HepG2 (cell line): ENCODE measurements at regions not wholly inside any gene's neighbourhood (a gene's known extent, or its start where the extent isn't known, plus 50 kb on each side); places are given as distances from the start of the nearest gene placed in this dataset.

Experiments used
- ATAC-seq: fragments of 200-7000 bp; cut with Tn5 transposase; 3 replicates; pipeline ENCODE4 v1.9.1; 2020; ENCODE audit warnings: mild to moderate bottlenecking, moderate library complexity
- BruUV-seq: library from RNA; stranded (reverse); fragments of 400-500 nt; replicated peaks from 2 replicates; lab custom pipeline; 2021; lab: Mats Ljungman, UMichigan
- CTCF ChIA-PET: fragments of 300-600 bp; formaldehyde crosslinking; extraction: SDS; loops from one replicate; lab custom pipeline; 2021; ENCODE audit warnings: low total read pairs, inconsistent platforms, low intra/inter-chr PET ratio; lab: Yijun Ruan, JAX
- POLR2A ChIA-PET: fragments of 350-600 bp; sonication (Branson Sonifier 250); formaldehyde crosslinking; loops from one replicate; lab custom pipeline; 2020; ENCODE audit warnings: antibody characterized with exemption, inconsistent platforms; lab: Yijun Ruan, JAX
- DNase-seq: peaks from one replicate; pipeline ENCODE4 v3.0.0-alpha.2; 2015; ENCODE audit warnings: low spot score
- FAIRE-seq: peaks from 3 replicates; lab custom pipeline; 2011; peaks lifted over from hg19 to GRCh38; lab: Jason Lieb, UNC
- H2AFZ ChIP-seq: one replicate; pipeline ENCODE4 v1.6.1; 2011; ENCODE audit warnings: low read length, inconsistent platforms
- H3K27ac ChIP-seq: fragments of 300-600 bp; 3 replicates; pipeline ENCODE4 v1.8.0; 2011; ENCODE audit warnings: mixed run types, mild to moderate bottlenecking, mixed read lengths, low read length, inconsistent platforms; ENCODE audit not compliant: insufficient read depth; ENCODE audit errors: extremely low read length
- H3K27me3 ChIP-seq, 2 experiments: fragments of 200-600 bp in 1 of 2; 2 replicates in 1 of 2; 3 replicates in 1 of 2; pipeline versions ENCODE4 v1.6.0 to v1.8.0; 2011; ENCODE audit warnings: low read length in 2 of 2, mild to moderate bottlenecking in 2 of 2, moderate library complexity in 2 of 2, inconsistent platforms in 1 of 2; ENCODE audit not compliant: insufficient read depth in 2 of 2, control insufficient read depth in 1 of 2
- H3K36me3 ChIP-seq, 2 experiments: fragments of 200-600 bp in 1 of 2; replicated peaks in 1 of 2; 2 replicates in 1 of 2; 3 replicates in 1 of 2; pipeline versions ENCODE4 v1.5.1 to v1.8.0; 2011; ENCODE audit warnings: low read length in 2 of 2, inconsistent platforms in 1 of 2; ENCODE audit not compliant: insufficient read depth in 2 of 2, control insufficient read depth in 1 of 2
- H3K4me1 ChIP-seq: 2 replicates; pipeline ENCODE4 v1.5.1; 2012; ENCODE audit warnings: low read length, inconsistent platforms; ENCODE audit not compliant: insufficient read depth
- H3K4me2 ChIP-seq: 2 replicates; pipeline ENCODE4 v1.6.0; 2011; ENCODE audit warnings: low read depth, low read length, inconsistent platforms
- H3K4me3 ChIP-seq, 3 experiments: fragments of 200-600 bp in 1 of 3; sonication (generic), shearing (Covaris generic) in 1 of 3; replicated peaks in 1 of 3; 2 replicates each; pipeline ENCODE4 v1.5.1; 2011 to 2016; ENCODE audit warnings: low read length in 3 of 3, inconsistent platforms in 2 of 3, low read depth in 2 of 3, mild to moderate bottlenecking in 2 of 3, control low read depth in 1 of 3, mixed read lengths in 1 of 3; ENCODE audit not compliant: insufficient read depth in 1 of 3
- H3K79me2 ChIP-seq: one replicate; pipeline ENCODE4 v1.6.1; 2011; ENCODE audit warnings: low read length, inconsistent platforms; ENCODE audit not compliant: insufficient read depth
- H3K9ac ChIP-seq: 2 replicates; pipeline ENCODE4 v1.6.0; 2011; ENCODE audit warnings: mild to moderate bottlenecking, low read depth, low read length, inconsistent platforms; ENCODE audit not compliant: insufficient read depth
- H3K9me3 ChIP-seq: 2 replicates; pipeline ENCODE4 v1.5.1; 2012; ENCODE audit warnings: mild to moderate bottlenecking, low read length
- H4K20me1 ChIP-seq: 2 replicates; pipeline ENCODE4 v1.6.0; 2011; ENCODE audit warnings: inconsistent platforms, mild to moderate bottlenecking, low read length, moderate library complexity; ENCODE audit not compliant: insufficient read depth
- CHD2 ChIP-seq: IDR thresholded peaks from 2 replicates; pipeline ENCODE4 v1.6.1; 2011; ENCODE audit warnings: low read depth, low read length, improper control_type of control experiment
- DMAP1 ChIP-seq: IDR thresholded peaks from 2 replicates; pipeline ENCODE4 v1.6.1; 2016
- FOXP1 ChIP-seq, 2 experiments: fragments of 450-650 bp in 1 of 2; IDR thresholded peaks; 2 replicates each; pipeline ENCODE4 v1.6.1; 2017 to 2018; ENCODE audit warnings: antibody characterized with exemption in 1 of 2
- GABPA ChIP-seq, 2 experiments: IDR thresholded peaks; 2 replicates each; pipeline ENCODE4 v1.6.1; 2011 to 2016; ENCODE audit warnings: low read depth in 2 of 2, low read length in 1 of 2, missing biosample characterization in 1 of 2, missing genetic modification characterization in 1 of 2
- NCOR1 ChIP-seq: fragments of 200-600 bp; sonication (generic); IDR thresholded peaks from 2 replicates; pipeline ENCODE4 v1.7.0; 2017; ENCODE audit warnings: antibody characterized with exemption, low read length, borderline replicate concordance
- NKX3-1 ChIP-seq: sonication (generic); formaldehyde crosslinking; IDR thresholded peaks from 2 replicates; pipeline ENCODE4 v1.5.0; 2020; ENCODE audit warnings: missing genetic modification reagents
- ZBTB26 ChIP-seq: IDR thresholded peaks from 2 replicates; pipeline ENCODE4 v1.6.1; 2016; ENCODE audit warnings: missing compliant biosample characterization, missing genetic modification reagents, borderline replicate concordance
- ZFP90 ChIP-seq: sonication (generic); formaldehyde crosslinking; IDR thresholded peaks from 2 replicates; pipeline ENCODE4 v1.8.0; 2022; ENCODE audit warnings: missing genetic modification reagents, mild to moderate bottlenecking, inconsistent platforms, borderline replicate concordance
- ZMAT3 ChIP-seq: sonication (generic); formaldehyde crosslinking; conservative IDR thresholded peaks from 2 replicates; pipeline ENCODE4 v1.7.0; 2021; ENCODE audit warnings: missing genetic modification reagents
- ZNF746 ChIP-seq: sonication (generic); formaldehyde crosslinking; IDR thresholded peaks from 2 replicates; pipeline ENCODE4 v1.8.0; 2022; ENCODE audit warnings: mild to moderate bottlenecking, missing genetic modification reagents
- ZNF788 ChIP-seq: sonication (generic); formaldehyde crosslinking; IDR thresholded peaks from 2 replicates; pipeline ENCODE4 v1.5.0; 2020; ENCODE audit warnings: mild to moderate bottlenecking, missing genetic modification reagents, borderline replicate concordance
- ZSCAN12 ChIP-seq: sonication (generic); formaldehyde crosslinking; IDR thresholded peaks from 2 replicates; pipeline ENCODE4 v1.9.0; 2021; ENCODE audit warnings: mild to moderate bottlenecking, missing genetic modification reagents
- WGBS: methylation state at CpG from one replicate; pipeline ENCODE4 v1.1.6; 2017; ENCODE audit warnings: low lambda C conversion rate; 5-methylcytosine and 5-hydroxymethylcytosine counted together
- in situ Hi-C: cut with HindIII; loops from 2 replicates; pipeline ENCODE4 v1.10.0; 2017; ENCODE audit warnings: low pct_unique_long_range_greater_than_20kb; ENCODE audit not compliant: extremely low pct_ligation_motif_present
- intact Hi-C: fragments of 100-400 bp; cut with micrococcal nuclease; formaldehyde crosslinking; loops from one replicate; pipeline ENCODE4 v1.10.0; 2022; ENCODE audit not compliant: unreplicated experiment
- TF ChIP-seq, protein P1 (sequence below): sonication (generic); formaldehyde crosslinking; IDR thresholded peaks from 2 replicates; pipeline ENCODE4 v1.5.0; 2020; ENCODE audit warnings: mild to moderate bottlenecking, missing genetic modification reagents, borderline replicate concordance

DNA sequence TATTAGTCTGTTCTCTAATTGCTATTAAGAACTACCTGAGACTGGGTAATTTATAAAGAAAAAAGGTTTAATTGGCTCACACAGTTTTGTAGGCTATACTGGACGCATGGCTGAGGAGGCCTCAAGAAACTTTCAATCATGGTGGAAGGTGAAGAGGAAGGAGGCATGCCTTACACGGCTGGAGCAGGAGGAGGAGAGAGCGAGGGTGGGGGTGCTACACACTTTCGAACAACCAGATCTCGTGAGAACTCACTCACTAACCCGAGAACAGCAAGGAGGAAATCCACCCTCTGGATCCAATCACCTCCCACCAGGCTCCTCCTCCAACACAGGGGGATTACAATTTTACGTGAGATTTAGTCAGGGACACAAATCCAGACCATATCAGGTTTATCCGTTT lies 90.0 kb downstream of the RMI1 start:
- no TSS peak for BruUV-seq
- H3K79me2 ChIP-seq, result no peaks in the 10 kb centered on the region
- no peak overlapping the region for H3K9ac ChIP-seq
- FAIRE-seq, result no peak
- intact Hi-C loops (no loop called here), in situ Hi-C loops (no loop called here)
- H3K4me3 ChIP-seq, result no peak overlapping the region
- no peaks in the 10 kb centered on the region for H3K4me1 ChIP-seq
- ATAC-seq, result no peak
- peak; percentile 80 for TF ChIP-seq CHD2
- TF ChIP-seq GABPA (IDR thresholded peaks at IDR 0.05; ENCODE audit: low read depth, low read length), result no peak
- TF ChIP-seq GABPA (CRISPR knock-in tag; IDR thresholded peaks at IDR 0.05; ENCODE audit: low read depth), result 0 out of 2 replicates have a peak, but pooled peaks have one; percentile 26
- TF ChIP-seq ZBTB26, result no peak
- ChIA-PET CTCF (no interaction called here), POLR2A (no interaction called here)
- H3K9me3 ChIP-seq, result no peaks in the 10 kb centered on the region
- H3K4me2 ChIP-seq, result peak overlapping the region; percentile 10; the same call in 1 of the 2 replicates
- H3K36me3 ChIP-seq, result no peaks in the 10 kb centered on the region
- H4K20me1 ChIP-seq, result no peaks in the 10 kb centered on the region
- 10% methylated on average over 8 of the region's 8 CpGs for WGBS
- DNase-seq, result no peak
- H3K27ac ChIP-seq, result no peak overlapping the region
- peaks cover 0 to 8% of the 10 kb centered on the region in 2 experiments; a peak in 3 of 5 replicates for H3K27me3 ChIP-seq
- H2AFZ ChIP-seq, result no peak overlapping the region

DNA sequence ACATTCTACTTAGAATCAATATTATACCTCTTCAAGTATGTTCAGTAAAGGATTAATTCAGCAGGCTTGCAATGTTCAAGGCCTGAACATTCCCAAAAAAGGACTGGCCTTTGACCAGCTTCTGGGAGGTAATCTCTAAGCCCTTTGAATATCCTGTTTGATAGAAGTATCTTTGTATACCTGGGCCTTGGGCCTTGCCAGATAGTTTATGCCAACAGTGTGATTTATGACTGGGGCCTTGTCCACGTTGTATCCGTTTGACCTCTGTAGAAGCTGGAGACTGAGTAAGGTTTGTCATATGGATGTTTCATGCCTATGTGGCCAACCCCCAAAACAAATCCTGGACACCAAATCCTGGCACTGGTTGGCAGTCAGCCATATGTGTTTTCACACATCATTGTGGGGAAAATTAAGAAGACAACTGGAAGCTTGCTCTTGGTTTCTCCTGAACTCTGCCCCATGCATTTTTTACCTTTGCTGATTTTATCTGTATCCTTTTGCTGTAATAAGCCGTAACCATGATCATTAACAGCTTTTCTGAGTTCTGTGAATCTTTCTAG lies 92.1 kb downstream of the RMI1 start:
- H3K9ac ChIP-seq, result no peak overlapping the region
- no TSS peak for BruUV-seq
- ChIA-PET CTCF (no interaction called here), POLR2A (no interaction called here)
- intact Hi-C loops, result no loop called here
- no peak overlapping the region for H3K4me3 ChIP-seq
- no peaks in the 10 kb centered on the region for H3K79me2 ChIP-seq
- in situ Hi-C loops, result no loop called here
- ATAC-seq (no peak), FAIRE-seq (no peak), DNase-seq (no peak)
- WGBS, result 55% methylated on average over 3 of the region's 3 CpGs
- H3K9me3 ChIP-seq, result no peaks in the 10 kb centered on the region
- no peaks in the 10 kb centered on the region for H3K36me3 ChIP-seq
- H4K20me1 ChIP-seq, result no peaks in the 10 kb centered on the region
- peaks cover 0 to 4% of the 10 kb centered on the region in 2 experiments; a peak in 3 of 5 replicates for H3K27me3 ChIP-seq
- no peak overlapping the region for H2AFZ ChIP-seq
- no peaks in the 10 kb centered on the region for H3K4me1 ChIP-seq
- H3K4me2 ChIP-seq, result no peak overlapping the region
- H3K27ac ChIP-seq, result no peak overlapping the region
- TF ChIP-seq NCOR1, result no peak
- no peak for TF ChIP-seq FOXP1 (IDR thresholded peaks at IDR 0.05)
- no peak for TF ChIP-seq FOXP1 (CRISPR knock-in tag; IDR thresholded peaks at IDR 0.05)
- no peak for TF ChIP-seq ZFP90 (CRISPR knock-in tag)
- TF ChIP-seq, protein P1, sequence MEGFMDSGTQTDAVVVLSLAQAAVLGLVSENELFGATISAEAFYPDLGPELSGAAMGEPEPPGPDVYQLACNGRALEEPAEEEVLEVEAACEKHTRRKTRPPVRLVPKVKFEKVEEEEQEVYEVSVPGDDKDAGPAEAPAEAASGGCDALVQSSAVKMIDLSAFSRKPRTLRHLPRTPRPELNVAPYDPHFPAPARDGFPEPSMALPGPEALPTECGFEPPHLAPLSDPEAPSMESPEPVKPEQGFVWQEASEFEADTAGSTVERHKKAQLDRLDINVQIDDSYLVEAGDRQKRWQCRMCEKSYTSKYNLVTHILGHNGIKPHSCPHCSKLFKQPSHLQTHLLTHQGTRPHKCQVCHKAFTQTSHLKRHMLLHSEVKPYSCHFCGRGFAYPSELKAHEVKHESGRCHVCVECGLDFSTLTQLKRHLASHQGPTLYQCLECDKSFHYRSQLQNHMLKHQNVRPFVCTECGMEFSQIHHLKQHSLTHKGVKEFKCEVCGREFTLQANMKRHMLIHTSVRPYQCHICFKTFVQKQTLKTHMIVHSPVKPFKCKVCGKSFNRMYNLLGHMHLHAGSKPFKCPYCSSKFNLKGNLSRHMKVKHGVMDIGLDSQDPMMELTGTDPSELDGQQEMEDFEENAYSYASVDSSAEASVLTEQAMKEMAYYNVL (CRISPR knock-in tag), result no peak
- no peak for TF ChIP-seq ZNF788 (CRISPR knock-in tag)
- no peak for TF ChIP-seq ZNF746 (CRISPR knock-in tag)
- TF ChIP-seq DMAP1 (CRISPR knock-in tag), result no peak
- no peak for TF ChIP-seq ZSCAN12 (CRISPR knock-in tag)
- no peak for TF ChIP-seq NKX3-1 (CRISPR knock-in tag)
- no peak for TF ChIP-seq ZMAT3 (CRISPR knock-in tag)
